LHCN-M2 (cell line): ENCODE measurements at regions not wholly inside any gene's neighbourhood (a gene's known extent, or its start where the extent isn't known, plus 50 kb on each side); places are given as distances from the start of the nearest gene placed in this dataset.
"Not testable (repeated sequence)": the region's sequence is repeated elsewhere in the genome, so short reads cannot be mapped to it uniquely, and the experiment has no call there.

ENCODE experiments used
- DNase-seq: peaks from one replicate; pipeline ENCODE4 v3.0.0-alpha.2; 2012; ENCODE audit warnings: low read depth

GRCh38 chr21:22743085-22743484 is 1744.9 kb downstream of the NCAM2 start:
- DNase-seq, result no peak

- no peak for DNase-seq
Observed at GRCh38 chr21:22754746-22755145, 1756.5 kb downstream of the NCAM2 start.

DNA sequence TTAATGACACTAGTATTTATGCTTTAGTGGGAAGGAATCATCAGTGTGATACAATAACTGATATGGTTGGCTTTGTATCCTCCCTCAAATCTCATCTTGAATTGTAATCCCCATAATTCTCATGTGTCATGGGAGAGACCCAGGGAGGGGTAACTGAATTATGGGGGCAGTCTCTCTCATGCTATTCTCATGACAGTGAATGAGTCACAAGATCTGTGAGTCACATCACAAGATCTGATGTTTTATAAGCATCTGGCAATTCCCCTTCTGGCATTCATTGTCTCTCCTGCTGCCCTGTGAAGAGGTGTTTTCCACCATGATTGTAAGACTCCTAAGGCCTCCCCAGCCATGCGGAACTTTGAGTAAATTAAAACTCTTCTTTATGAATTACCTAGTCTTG is 1760.3 kb downstream of the NCAM2 start:
- DNase-seq, result no peak

- DNase-seq, result no peak
Observed at GRCh38 chr21:22762463-22762862, 1764.3 kb downstream of the NCAM2 start.

DNA sequence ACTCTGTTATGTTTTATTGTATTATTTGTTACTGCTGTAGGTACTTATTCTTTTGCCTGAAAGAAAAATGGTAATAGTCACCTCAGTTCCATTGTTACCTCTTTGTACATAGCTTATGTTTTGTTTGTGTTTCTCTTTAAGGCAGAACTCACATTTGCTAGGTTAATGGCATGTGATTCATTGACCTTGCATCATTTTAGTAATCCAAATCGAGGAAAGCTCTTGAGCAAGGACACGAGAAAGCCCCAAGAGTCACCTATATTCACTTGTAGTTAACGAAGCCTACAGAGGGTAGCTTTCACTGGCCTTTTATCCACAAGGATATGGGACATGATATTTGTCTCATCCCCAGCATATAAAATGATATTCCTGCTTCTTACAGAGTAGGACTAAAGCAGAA is 1765.2 kb downstream of the NCAM2 start:
- no peak for DNase-seq

DNA sequence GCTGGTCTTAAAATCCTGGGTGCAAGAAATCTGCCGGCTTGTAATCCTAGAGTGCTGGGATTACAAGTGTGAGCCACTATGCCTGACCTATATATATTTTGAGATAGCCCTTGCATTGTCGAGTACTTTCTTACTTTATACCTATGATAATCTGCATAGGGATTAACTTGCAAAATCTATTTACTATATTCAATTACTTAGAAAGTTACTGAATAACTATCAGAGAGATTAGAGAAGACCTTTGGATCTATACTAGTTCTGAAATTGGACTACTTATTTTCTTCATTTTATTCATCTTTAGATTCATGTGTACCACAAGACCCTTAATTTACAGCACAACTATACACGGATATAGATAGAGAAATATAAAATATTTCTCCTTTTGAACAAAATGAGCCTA is 1766.0 kb downstream of the NCAM2 start:
- no peak for DNase-seq

DNA sequence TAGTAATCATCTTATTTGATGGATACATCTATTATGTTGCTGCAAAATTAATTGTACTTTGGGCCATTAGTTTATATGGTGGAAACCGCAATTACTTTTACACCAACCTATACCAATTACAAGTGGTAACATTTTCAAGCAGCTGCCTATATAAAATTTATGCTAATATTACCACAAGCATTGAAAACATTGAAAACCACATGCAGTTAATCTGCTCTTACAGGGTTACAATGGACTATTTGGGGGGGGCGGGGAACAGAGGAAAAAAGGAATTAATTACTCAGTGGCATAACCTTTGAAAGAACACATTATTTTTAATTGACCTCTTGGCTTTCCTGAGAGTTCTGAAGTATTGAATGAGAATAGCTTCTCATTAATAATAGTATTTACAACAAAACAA is 1793.2 kb downstream of the NCAM2 start:
- no peak for DNase-seq

- peak; percentile 15 for DNase-seq
Observed at GRCh38 chr21:22791986-22792560, 1793.9 kb downstream of the NCAM2 start.

GRCh38 chr21:22795091-22795490 is 1796.9 kb downstream of the NCAM2 start:
- DNase-seq, result no peak

DNA sequence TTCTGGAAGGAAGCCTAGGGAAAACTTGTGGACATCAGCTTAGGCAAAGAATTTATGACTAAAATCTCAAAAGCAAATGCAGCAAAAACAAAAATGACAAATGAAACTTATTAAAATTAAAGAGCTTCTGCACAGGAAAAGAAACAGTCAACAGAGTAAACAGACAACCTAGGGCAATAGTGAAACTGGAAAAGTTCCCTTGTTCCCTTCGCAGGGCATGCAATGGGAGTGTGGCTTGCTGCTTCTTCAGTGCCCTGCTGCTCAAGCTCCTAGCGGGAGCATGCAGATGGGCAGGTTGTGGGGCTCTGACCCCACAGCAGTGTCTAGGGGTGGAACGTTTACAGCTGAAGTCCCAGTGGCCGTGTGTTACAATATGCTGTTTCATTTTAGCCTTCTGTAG is 1797.4 kb downstream of the NCAM2 start:
- no peak for DNase-seq

DNA sequence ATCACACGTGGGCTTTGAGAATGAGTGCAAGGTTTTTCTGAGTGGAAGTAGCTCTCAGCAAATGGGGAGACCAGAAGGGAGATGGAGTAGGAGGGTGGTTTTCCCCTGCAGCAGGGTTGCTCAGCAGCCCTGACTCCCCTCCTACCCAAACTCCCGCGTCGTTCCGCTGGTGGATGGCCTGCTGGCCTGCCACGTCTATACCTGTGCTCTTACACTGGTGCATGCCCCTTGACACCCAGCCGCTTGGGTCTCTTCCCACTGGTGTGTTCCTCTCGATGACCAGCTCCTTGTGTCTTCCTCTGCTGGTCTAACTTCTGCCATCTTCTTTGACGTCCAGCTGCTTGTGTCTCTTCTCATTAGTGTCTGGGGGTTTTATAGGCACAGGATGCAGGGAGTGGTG is 1797.9 kb downstream of the NCAM2 start:
- DNase-seq, result no peak

- DNase-seq, result no peak
Observed at GRCh38 chr21:22804151-22804550, 1805.9 kb downstream of the NCAM2 start.

GRCh38 chr21:22806278-22806677 is 1808.1 kb downstream of the NCAM2 start:
- no peak for DNase-seq

DNA sequence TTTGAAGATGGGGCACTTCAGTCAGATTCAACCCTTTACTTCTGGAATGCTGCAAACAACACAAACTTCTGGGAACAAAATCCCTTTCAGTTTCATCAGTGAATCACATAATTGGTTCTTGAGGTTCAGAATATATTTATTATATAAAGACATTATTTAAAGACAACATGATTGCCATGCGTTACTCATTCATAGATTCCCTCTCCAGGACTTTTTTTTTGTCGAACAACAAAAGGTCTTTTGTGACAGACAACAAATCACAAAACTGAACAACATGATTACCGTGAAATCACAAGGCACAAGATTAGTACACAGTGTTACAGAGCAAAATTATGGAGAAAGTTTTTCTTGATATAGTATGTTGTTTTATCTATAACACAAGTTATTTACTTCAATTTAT is 1815.0 kb downstream of the NCAM2 start:
- DNase-seq, result no peak

GRCh38 chr21:22818681-22819485 is 1820.7 kb downstream of the NCAM2 start:
- not testable (repeated sequence) for DNase-seq

DNA sequence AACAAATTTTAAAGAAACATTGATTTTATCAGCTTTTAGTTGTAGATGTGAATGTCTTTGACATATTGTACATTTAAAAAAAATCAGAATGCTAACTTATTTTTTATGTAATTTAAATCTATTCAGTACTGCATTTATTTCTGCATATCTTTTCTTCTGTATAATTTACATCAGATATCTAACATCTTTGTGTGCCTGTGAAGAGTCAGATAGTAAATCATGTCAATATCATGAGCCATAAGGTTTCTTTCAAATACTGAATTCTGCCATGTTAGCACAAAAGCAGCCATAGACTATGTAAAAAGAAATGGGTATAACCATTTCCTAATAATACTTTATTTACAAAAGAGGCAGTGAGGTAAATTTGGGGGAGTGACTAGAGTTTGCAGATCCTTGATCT is 1829.2 kb downstream of the NCAM2 start:
- DNase-seq, result no peak

- no peak for DNase-seq
Observed at GRCh38 chr21:22842875-22843274, 1844.7 kb downstream of the NCAM2 start.

- no peak for DNase-seq
Observed at GRCh38 chr21:22855581-22855980, 1857.4 kb downstream of the NCAM2 start.

GRCh38 chr21:22871692-22872091 is 1873.5 kb downstream of the NCAM2 start:
- DNase-seq, result no peak

GRCh38 chr21:22880573-22880972 is 1882.4 kb downstream of the NCAM2 start:
- DNase-seq, result no peak

DNA sequence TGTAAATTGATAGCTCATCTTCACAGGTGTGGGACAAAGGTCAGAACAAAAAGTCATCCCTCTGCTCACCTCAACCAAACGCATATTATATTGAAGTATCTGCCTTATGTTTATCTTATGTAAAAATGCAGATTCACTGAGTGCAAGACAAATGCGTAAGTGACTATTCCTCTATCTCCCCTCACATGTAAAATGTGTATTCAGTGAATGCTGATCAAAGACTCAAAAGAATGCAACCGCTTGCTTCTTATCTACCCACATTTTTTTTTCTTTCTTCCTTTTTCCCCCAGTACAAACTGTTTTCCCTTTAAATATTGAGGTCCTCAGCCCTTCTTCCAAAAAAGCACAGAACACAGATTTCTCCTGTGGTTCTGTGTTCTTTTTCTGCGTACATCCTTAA is 1882.9 kb downstream of the NCAM2 start:
- DNase-seq, result no peak

DNA sequence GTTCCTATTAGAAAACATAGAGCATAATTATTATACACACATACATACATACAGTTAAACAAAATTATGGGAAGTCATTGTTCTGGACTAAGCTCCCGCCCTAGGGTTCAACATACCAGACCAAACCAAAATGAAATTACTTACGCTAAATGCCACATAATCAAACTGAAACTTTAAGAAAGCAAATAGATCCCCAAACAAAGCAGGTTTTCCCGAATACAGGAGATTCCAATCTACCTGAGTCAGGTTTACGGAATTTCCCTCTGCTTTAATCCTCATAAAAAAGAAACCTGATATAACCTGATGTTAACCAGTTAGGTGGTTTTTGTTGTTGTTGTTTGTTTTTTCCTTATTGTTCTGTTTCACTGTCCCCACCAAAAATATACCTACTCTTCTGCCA is 1886.9 kb downstream of the NCAM2 start:
- DNase-seq, result no peak

GRCh38 chr21:22885614-22886013 is 1887.4 kb downstream of the NCAM2 start:
- DNase-seq, result no peak

DNA sequence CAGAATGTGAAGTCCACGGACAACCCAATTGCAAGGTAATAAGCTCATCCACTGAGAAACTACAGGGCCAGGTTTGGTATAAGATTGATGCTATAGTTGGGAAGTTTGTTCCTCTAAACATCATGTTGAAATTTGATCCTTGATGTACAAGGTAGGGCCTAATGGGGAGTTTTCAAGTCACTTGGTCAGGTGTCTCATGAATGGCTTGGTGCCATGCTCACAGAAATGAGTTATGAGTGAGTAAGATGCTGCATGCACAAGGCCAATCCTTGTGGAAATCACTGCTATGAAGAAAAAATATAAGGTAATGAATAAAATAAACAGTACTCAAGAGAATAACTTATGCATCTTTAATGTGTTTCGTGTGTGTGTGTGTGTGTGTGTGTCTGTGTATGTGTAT is 1891.2 kb downstream of the NCAM2 start:
- no peak for DNase-seq
